ENCODE measurements at regions not wholly inside any gene's neighbourhood (a gene's known extent, or its start where the extent isn't known, plus 50 kb on each side); places are given as distances from the start of the nearest gene placed in this dataset.

DNA sequence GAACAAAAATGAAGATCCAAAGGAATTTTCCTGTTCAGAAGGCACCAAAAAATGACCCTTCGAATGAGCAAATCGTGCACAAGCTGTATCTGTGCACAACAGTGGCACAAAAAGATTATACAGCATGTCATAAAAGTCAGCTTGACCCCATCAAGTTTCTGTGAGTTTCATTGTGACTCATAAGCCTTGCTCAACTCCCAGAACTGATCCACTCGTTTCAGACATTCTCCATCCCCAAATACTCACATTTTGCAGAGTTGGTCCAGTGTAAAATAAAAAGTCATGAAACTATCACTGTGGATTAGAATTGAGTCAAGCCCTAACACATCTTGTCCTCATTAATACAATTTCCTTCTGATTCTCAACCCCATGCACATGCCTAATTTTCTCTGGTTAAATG is 174.7 kb upstream of the PKN2 start:
- TF ChIP-seq CTCF (conservative IDR thresholded peaks at IDR 0.05): no peak
- no peak for TF ChIP-seq ZFX (IDR thresholded peaks at IDR 0.05)

Measured in C4-2B (cell line).